IPS-18a (cell line): ENCODE measurements at regions not wholly inside any gene's neighbourhood (a gene's known extent, or its start where the extent isn't known, plus 50 kb on each side); places are given as distances from the start of the nearest gene placed in this dataset.

ENCODE experiments used
- H3K27ac ChIP-seq: one replicate; pipeline ENCODE4 v1.5.1; 2013; ENCODE audit warnings: low read length
- H3K27me3 ChIP-seq: one replicate; pipeline ENCODE4 v1.6.1; 2013; ENCODE audit warnings: mild to moderate bottlenecking, low read length; ENCODE audit not compliant: control insufficient read depth, insufficient read depth
- H3K36me3 ChIP-seq: one replicate; pipeline ENCODE4 v1.6.1; 2013; ENCODE audit warnings: low read depth, low read length; ENCODE audit not compliant: control insufficient read depth
- H3K4me1 ChIP-seq: one replicate; pipeline ENCODE4 v1.6.1; 2013; ENCODE audit warnings: low read depth, low read length; ENCODE audit not compliant: control insufficient read depth
- H3K4me3 ChIP-seq: one replicate; pipeline ENCODE4 v1.5.1; 2013; ENCODE audit warnings: low read length
- H3K9ac ChIP-seq: one replicate; pipeline ENCODE4 v1.6.1; 2013; ENCODE audit warnings: mild to moderate bottlenecking, low read length, moderate library complexity
- H3K9me3 ChIP-seq: one replicate; pipeline ENCODE4 v1.6.1; 2013; ENCODE audit warnings: low read depth, low read length; ENCODE audit not compliant: control insufficient read depth

- Histone ChIP-seq H3K27me3 (no peaks in the 10 kb centered on the region), H3K9me3 (no peaks in the 10 kb centered on the region), H3K9ac (no peak overlapping the region), H3K4me3 (no peak overlapping the region), H3K4me1 (no peaks in the 10 kb centered on the region), H3K27ac (no peak overlapping the region), H3K36me3 (no peaks in the 10 kb centered on the region)
Observed at GRCh38 chr14:53896726-53897125, 59.9 kb downstream of the BMP4 start.

- H3K9me3 ChIP-seq = no peaks in the 10 kb centered on the region
- H3K4me3 ChIP-seq = no peak overlapping the region
- H3K9ac ChIP-seq = no peak overlapping the region
- no peaks in the 10 kb centered on the region for H3K36me3 ChIP-seq
- peaks cover 10% of the 10 kb centered on the region for H3K4me1 ChIP-seq
- no peak overlapping the region for H3K27ac ChIP-seq
- no peaks in the 10 kb centered on the region for H3K27me3 ChIP-seq
Observed at GRCh38 chr14:53894456-53894855, 62.2 kb downstream of the BMP4 start.

GRCh38 chr14:53893374-53893773 lies 63.3 kb downstream of the BMP4 start:
- Histone ChIP-seq H3K9ac (no peak overlapping the region), H3K4me1 (peaks cover 10% of the 10 kb centered on the region), H3K4me3 (no peak overlapping the region), H3K27me3 (no peaks in the 10 kb centered on the region), H3K27ac (no peak overlapping the region), H3K9me3 (no peaks in the 10 kb centered on the region), H3K36me3 (no peaks in the 10 kb centered on the region)

- Histone ChIP-seq H3K36me3 (no peaks in the 10 kb centered on the region), H3K27ac (no peak overlapping the region), H3K9me3 (no peaks in the 10 kb centered on the region), H3K4me1 (peaks cover 10% of the 10 kb centered on the region), H3K4me3 (no peak overlapping the region), H3K9ac (no peak overlapping the region), H3K27me3 (no peaks in the 10 kb centered on the region)
Observed at GRCh38 chr14:53890611-53891101, 66.0 kb downstream of the BMP4 start.

GRCh38 chr14:53888535-53889386 lies 67.9 kb downstream of the BMP4 start:
- Histone ChIP-seq H3K27ac (no peak overlapping the region), H3K36me3 (no peaks in the 10 kb centered on the region), H3K9ac (no peak overlapping the region), H3K27me3 (no peaks in the 10 kb centered on the region), H3K4me1 (peaks cover 10% of the 10 kb centered on the region), H3K9me3 (no peaks in the 10 kb centered on the region), H3K4me3 (no peak overlapping the region)

GRCh38 chr14:53885136-53885640 lies 71.4 kb downstream of the BMP4 start:
- H3K4me3 ChIP-seq = no peak overlapping the region
- no peaks in the 10 kb centered on the region for H3K9me3 ChIP-seq
- H3K27ac ChIP-seq = no peak overlapping the region
- no peaks in the 10 kb centered on the region for H3K27me3 ChIP-seq
- no peak overlapping the region for H3K9ac ChIP-seq
- no peaks in the 10 kb centered on the region for H3K4me1 ChIP-seq
- H3K36me3 ChIP-seq = no peaks in the 10 kb centered on the region

- H3K9ac ChIP-seq = no peak overlapping the region
- H3K36me3 ChIP-seq = no peaks in the 10 kb centered on the region
- no peak overlapping the region for H3K27ac ChIP-seq
Observed at GRCh38 chr14:53884601-53885000, 72.0 kb downstream of the BMP4 start.

GRCh38 chr14:53883739-53884138 lies 72.9 kb downstream of the BMP4 start:
- no peak overlapping the region for H3K9ac ChIP-seq
- H3K27ac ChIP-seq = no peak overlapping the region
- H3K9me3 ChIP-seq = no peaks in the 10 kb centered on the region
- no peaks in the 10 kb centered on the region for H3K4me1 ChIP-seq
- H3K4me3 ChIP-seq = no peak overlapping the region
- H3K27me3 ChIP-seq = no peaks in the 10 kb centered on the region
- H3K36me3 ChIP-seq = no peaks in the 10 kb centered on the region

More at GRCh38 chr14:53884601-53885000, 72.0 kb downstream of the BMP4 start:
- H3K27me3 ChIP-seq = no peaks in the 10 kb centered on the region
- no peaks in the 10 kb centered on the region for H3K4me1 ChIP-seq
- no peak overlapping the region for H3K4me3 ChIP-seq
- no peaks in the 10 kb centered on the region for H3K9me3 ChIP-seq

GRCh38 chr14:53882684-53883083 lies 73.9 kb downstream of the BMP4 start:
- no peak overlapping the region for H3K4me3 ChIP-seq
- no peaks in the 10 kb centered on the region for H3K36me3 ChIP-seq
- no peaks in the 10 kb centered on the region for H3K4me1 ChIP-seq
- no peaks in the 10 kb centered on the region for H3K27me3 ChIP-seq
- no peaks in the 10 kb centered on the region for H3K9me3 ChIP-seq
- H3K27ac ChIP-seq = no peak overlapping the region
- H3K9ac ChIP-seq = no peak overlapping the region

- Histone ChIP-seq H3K4me1 (no peaks in the 10 kb centered on the region), H3K4me3 (no peak overlapping the region), H3K9ac (no peak overlapping the region), H3K27me3 (no peaks in the 10 kb centered on the region), H3K27ac (no peak overlapping the region), H3K9me3 (no peaks in the 10 kb centered on the region), H3K36me3 (no peaks in the 10 kb centered on the region)
Observed at GRCh38 chr14:53881921-53882320, 74.7 kb downstream of the BMP4 start.

- H3K4me3 ChIP-seq = no peak overlapping the region
- H3K4me1 ChIP-seq = no peaks in the 10 kb centered on the region
- no peaks in the 10 kb centered on the region for H3K27me3 ChIP-seq
- H3K36me3 ChIP-seq = no peaks in the 10 kb centered on the region
- H3K9me3 ChIP-seq = no peaks in the 10 kb centered on the region
- H3K27ac ChIP-seq = no peak overlapping the region
- H3K9ac ChIP-seq = no peak overlapping the region
Observed at GRCh38 chr14:53881161-53881871, 75.3 kb downstream of the BMP4 start.
